ENCODE measurements at regions not wholly inside any gene's neighbourhood (a gene's known extent, or its start where the extent isn't known, plus 50 kb on each side); places are given as distances from the start of the nearest gene placed in this dataset.
"Not testable (repeated sequence)": the region's sequence is repeated elsewhere in the genome, so short reads cannot be mapped to it uniquely, and the experiment has no call there.

- TF ChIP-seq CTCF, POLR2A (IDR thresholded peaks at IDR 0.05): not testable (repeated sequence)
Measured at GRCh38 chr5:21473981-21474380, 1379.2 kb downstream of the CDH12 start.
